Neural progenitor cell (in vitro differentiated cells): ENCODE measurements at regions not wholly inside any gene's neighbourhood (a gene's known extent, or its start where the extent isn't known, plus 50 kb on each side); places are given as distances from the start of the nearest gene placed in this dataset.

Source experiments
- EZH2 ChIP-seq: fragments of 200-600 bp; sonication (generic); IDR thresholded peaks from 2 replicates; pipeline ENCODE4 v1.6.1; 2017; ENCODE audit warnings: antibody characterized with exemption, mild to moderate bottlenecking, moderate library complexity
- EZH2phosphoT487 ChIP-seq: fragments of 200-600 bp; sonication (generic); IDR thresholded peaks from 2 replicates; pipeline ENCODE4 v1.6.1; 2017; ENCODE audit warnings: antibody characterized with exemption
- TF ChIP-seq, protein P1 (sequence below): fragments of 200-600 bp; sonication (generic); IDR thresholded peaks from 2 replicates; pipeline ENCODE4 v1.5.1; 2017; ENCODE audit warnings: antibody characterized with exemption, mild to moderate bottlenecking

- TF ChIP-seq, protein P1, sequence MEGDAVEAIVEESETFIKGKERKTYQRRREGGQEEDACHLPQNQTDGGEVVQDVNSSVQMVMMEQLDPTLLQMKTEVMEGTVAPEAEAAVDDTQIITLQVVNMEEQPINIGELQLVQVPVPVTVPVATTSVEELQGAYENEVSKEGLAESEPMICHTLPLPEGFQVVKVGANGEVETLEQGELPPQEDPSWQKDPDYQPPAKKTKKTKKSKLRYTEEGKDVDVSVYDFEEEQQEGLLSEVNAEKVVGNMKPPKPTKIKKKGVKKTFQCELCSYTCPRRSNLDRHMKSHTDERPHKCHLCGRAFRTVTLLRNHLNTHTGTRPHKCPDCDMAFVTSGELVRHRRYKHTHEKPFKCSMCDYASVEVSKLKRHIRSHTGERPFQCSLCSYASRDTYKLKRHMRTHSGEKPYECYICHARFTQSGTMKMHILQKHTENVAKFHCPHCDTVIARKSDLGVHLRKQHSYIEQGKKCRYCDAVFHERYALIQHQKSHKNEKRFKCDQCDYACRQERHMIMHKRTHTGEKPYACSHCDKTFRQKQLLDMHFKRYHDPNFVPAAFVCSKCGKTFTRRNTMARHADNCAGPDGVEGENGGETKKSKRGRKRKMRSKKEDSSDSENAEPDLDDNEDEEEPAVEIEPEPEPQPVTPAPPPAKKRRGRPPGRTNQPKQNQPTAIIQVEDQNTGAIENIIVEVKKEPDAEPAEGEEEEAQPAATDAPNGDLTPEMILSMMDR = no peak
- TF ChIP-seq EZH2 = no peak
- TF ChIP-seq EZH2phosphoT487 = no peak
These were observed 140.5 kb upstream of the NUDT10 start for GRCh38 chrX:51192104-51192503.
